BLaER1 treated with 17β-estradiol and CSF1 and Interleukin-3, amounts not matched to agents 10 nM and 100 nM (cell line): ENCODE measurements at regions not wholly inside any gene's neighbourhood (a gene's known extent, or its start where the extent isn't known, plus 50 kb on each side); places are given as distances from the start of the nearest gene placed in this dataset.

Source experiments
- H3K27ac ChIP-seq, 11 experiments: shearing (Covaris generic); formaldehyde crosslinking; 2 replicates each; pipeline ENCODE4 v1.8.1; 2022
- H3K27me3 ChIP-seq, 11 experiments: shearing (Covaris generic); formaldehyde crosslinking; 2 replicates each; pipeline ENCODE4 v1.8.1; 2022
- H3K36me3 ChIP-seq, 11 experiments: shearing (Covaris generic); formaldehyde crosslinking; 2 replicates each; pipeline ENCODE4 v1.8.1; 2022
- H3K4me1 ChIP-seq, 10 experiments: shearing (Covaris generic); formaldehyde crosslinking; 2 replicates each; pipeline ENCODE4 v1.8.1; 2022
- H3K4me2 ChIP-seq, 11 experiments: shearing (Covaris generic); formaldehyde crosslinking; 2 replicates each; pipeline ENCODE4 v1.8.1; 2022
- H3K4me3 ChIP-seq, 10 experiments: shearing (Covaris generic); formaldehyde crosslinking; 2 replicates each; pipeline ENCODE4 v1.8.1; 2022
- H3K9ac ChIP-seq, 11 experiments: shearing (Covaris generic); formaldehyde crosslinking; 2 replicates each; pipeline ENCODE4 v1.8.1; 2022
- H3K9me3 ChIP-seq, 11 experiments: shearing (Covaris generic); formaldehyde crosslinking; replicated peaks in 1 of 11; 2 replicates each; pipeline ENCODE4 v1.8.1; 2022
- H4K20me1 ChIP-seq, 11 experiments: shearing (Covaris generic); formaldehyde crosslinking; 2 replicates each; pipeline ENCODE4 v1.8.1; 2022
- Cebpa-rat ChIP-seq, 11 experiments: shearing (Covaris generic); IDR thresholded peaks; 2 replicates each; pipeline ENCODE4 v1.8.1; 2022

DNA sequence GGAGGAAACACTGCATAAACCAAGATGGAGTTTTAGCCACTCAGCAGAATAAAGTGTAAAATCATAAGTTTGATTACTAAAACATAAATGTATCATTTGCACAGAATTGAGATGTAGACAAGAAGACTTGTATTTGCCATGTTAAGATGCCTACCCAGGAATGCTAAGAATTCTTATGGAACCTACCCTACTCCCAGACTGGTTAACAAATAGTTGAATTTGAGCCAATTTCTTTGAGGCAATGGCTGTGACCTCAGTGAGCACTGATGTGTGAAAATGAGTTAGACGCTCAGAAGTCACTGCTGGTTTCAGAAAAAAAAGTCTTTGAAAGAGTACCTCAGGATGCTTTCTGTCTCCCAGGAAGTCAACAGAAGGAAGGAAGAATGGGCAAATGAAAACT is 95.6 kb downstream of the ESM1 start:
- no peaks in the 10 kb centered on the region for H4K20me1 ChIP-seq
- no peak overlapping the region for H3K4me3 ChIP-seq
- H3K4me2 ChIP-seq: peak overlapping the region; percentile 41 to 79 (median 67)
- 0 out of 22 replicates have a peak overlapping the region, but pooled peaks of 2 of the 11 experiments have one; percentile 1 to 6 for H3K27ac ChIP-seq
- H3K27me3 ChIP-seq: peaks cover 11 to 22% (median 17%) of the 10 kb centered on the region in 11 experiments
- no peaks in the 10 kb centered on the region for H3K36me3 ChIP-seq
- H3K9me3 ChIP-seq: peaks cover 0 to 14% (median 6%) of the 10 kb centered on the region in 11 experiments; a peak in 14 of 22 replicates
- peaks cover 15 to 23% (median 21%) of the 10 kb centered on the region in 10 experiments for H3K4me1 ChIP-seq
- TF ChIP-seq Cebpa-rat (IDR thresholded peaks at IDR 0.05): no peak
- H3K9ac ChIP-seq: 0 out of 22 replicates have a peak overlapping the region, but pooled peaks of 1 of the 11 experiments have one; percentile 8

DNA sequence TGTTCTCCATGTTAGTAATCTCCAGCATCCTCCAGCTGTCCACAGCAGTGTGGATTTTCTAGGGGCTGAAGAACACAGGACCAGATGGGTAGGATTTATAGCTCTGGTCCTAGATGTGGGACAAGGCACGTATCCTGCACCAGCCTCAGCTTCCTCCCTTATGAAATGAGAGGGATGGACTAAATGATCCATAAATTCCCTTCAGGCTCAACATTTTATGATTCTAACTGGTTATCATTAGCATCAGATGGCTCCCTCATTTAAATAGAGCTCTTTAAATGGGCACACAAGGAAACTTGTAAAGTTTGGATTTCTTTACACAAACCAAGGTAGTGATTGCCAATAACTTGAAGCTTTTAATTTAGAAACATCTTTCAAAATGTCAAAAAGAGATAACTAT is 97.7 kb downstream of the ESM1 start:
- Histone ChIP-seq H3K9ac (no peak overlapping the region), H3K27ac (no peak overlapping the region), H3K4me2 (no peak overlapping the region), H3K36me3 (no peaks in the 10 kb centered on the region), H3K4me3 (no peak overlapping the region), H3K9me3 (peaks cover 17 to 33% (median 27%) of the 10 kb centered on the region in 11 experiments), H3K27me3 (peaks cover 33 to 44% (median 38%) of the 10 kb centered on the region in 11 experiments), H4K20me1 (no peaks in the 10 kb centered on the region), H3K4me1 (peaks cover 15 to 23% (median 21%) of the 10 kb centered on the region in 10 experiments)
- no peak for TF ChIP-seq Cebpa-rat (IDR thresholded peaks at IDR 0.05)

DNA sequence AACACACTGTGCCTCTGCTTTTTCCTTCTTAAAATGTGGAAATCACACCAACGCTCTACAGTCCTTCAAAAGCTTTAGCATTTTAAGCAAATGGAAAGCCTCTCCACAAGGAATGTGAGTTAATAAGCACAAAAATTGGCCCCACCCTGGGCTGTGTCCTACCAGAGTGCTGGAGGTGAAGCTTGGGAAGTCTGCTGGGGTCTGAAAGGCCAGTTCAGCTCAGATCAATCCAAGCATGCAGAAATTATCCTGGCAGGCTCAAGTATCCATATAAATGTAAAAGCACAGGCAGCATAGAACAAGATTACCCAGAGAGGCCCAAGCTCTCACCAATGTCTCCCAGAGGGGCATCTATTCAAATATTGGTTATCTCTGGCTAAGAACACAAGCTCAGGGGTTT is 98.5 kb downstream of the ESM1 start:
- Histone ChIP-seq H3K36me3 (no peaks in the 10 kb centered on the region), H3K9me3 (peaks cover 17 to 34% (median 27%) of the 10 kb centered on the region in 11 experiments), H3K4me1 (peaks cover 15 to 23% (median 21%) of the 10 kb centered on the region in 10 experiments), H3K4me3 (no peak overlapping the region), H3K27me3 (peaks cover 41 to 52% (median 46%) of the 10 kb centered on the region in 11 experiments), H3K9ac (no peak overlapping the region), H4K20me1 (no peaks in the 10 kb centered on the region), H3K4me2 (no peak overlapping the region), H3K27ac (no peak overlapping the region)
- TF ChIP-seq Cebpa-rat (IDR thresholded peaks at IDR 0.05): no peak

DNA sequence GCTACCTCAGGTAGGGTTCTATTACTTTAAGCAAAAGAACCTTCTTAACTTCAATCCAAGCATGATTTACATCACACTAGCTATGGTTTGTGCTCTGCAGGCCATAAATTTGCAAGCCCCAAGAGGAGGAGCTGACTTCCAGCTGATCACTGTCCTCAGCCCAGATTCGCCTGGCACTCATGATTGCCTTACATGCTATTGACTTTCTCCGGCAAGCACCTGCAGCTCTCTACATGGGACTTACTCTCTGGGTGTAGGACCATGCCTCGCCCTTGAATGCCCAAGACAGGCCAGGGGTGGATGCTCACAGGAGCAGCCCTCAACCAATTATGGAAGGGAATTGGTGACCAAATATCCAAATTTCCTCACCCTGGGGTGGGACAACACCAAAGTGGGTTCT is 99.8 kb downstream of the ESM1 start:
- Histone ChIP-seq H4K20me1 (no peaks in the 10 kb centered on the region), H3K36me3 (no peaks in the 10 kb centered on the region), H3K27me3 (peaks cover 45 to 59% (median 54%) of the 10 kb centered on the region in 11 experiments), H3K4me1 (peaks cover 13 to 17% (median 16%) of the 10 kb centered on the region in 10 experiments), H3K9ac (no peak overlapping the region), H3K9me3 (peaks cover 17 to 34% (median 27%) of the 10 kb centered on the region in 11 experiments), H3K4me3 (no peak overlapping the region), H3K4me2 (no peak overlapping the region), H3K27ac (no peak overlapping the region)
- no peak for TF ChIP-seq Cebpa-rat (IDR thresholded peaks at IDR 0.05)

DNA sequence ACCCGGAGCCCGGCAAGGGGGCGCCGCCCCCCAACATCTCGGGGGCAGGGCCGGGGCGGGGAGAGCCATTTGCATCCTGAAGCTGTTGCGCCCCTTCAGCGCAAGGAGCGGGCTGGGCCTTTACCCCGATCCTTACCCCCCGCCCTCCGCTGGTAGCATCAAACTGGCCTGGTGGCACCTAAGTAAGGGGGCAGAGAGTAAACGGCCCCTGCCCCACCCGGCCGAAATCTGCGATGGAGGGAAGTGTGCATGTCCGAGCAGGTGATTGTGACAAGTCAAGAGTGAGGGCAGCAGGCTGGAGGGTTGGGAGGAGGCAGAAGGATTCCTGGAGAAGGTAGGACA is 101.2 kb downstream of the ESM1 start:
- H3K4me2 ChIP-seq: no peak overlapping the region
- H3K9me3 ChIP-seq: peaks cover 17 to 36% (median 27%) of the 10 kb centered on the region in 11 experiments
- H3K27ac ChIP-seq: no peak overlapping the region
- no peak overlapping the region for H3K9ac ChIP-seq
- peak overlapping the region in 3 of 10 experiments; percentile 4 to 27 (median 8); a peak in 2 of 20 replicates for H3K4me3 ChIP-seq
- TF ChIP-seq Cebpa-rat (IDR thresholded peaks at IDR 0.05): no peak
- peaks cover 45 to 59% (median 54%) of the 10 kb centered on the region in 11 experiments for H3K27me3 ChIP-seq
- no peaks in the 10 kb centered on the region for H3K36me3 ChIP-seq
- no peaks in the 10 kb centered on the region for H4K20me1 ChIP-seq
- H3K4me1 ChIP-seq: peaks cover 0 to 2% (median 1%) of the 10 kb centered on the region in 10 experiments; a peak in 12 of 20 replicates

DNA sequence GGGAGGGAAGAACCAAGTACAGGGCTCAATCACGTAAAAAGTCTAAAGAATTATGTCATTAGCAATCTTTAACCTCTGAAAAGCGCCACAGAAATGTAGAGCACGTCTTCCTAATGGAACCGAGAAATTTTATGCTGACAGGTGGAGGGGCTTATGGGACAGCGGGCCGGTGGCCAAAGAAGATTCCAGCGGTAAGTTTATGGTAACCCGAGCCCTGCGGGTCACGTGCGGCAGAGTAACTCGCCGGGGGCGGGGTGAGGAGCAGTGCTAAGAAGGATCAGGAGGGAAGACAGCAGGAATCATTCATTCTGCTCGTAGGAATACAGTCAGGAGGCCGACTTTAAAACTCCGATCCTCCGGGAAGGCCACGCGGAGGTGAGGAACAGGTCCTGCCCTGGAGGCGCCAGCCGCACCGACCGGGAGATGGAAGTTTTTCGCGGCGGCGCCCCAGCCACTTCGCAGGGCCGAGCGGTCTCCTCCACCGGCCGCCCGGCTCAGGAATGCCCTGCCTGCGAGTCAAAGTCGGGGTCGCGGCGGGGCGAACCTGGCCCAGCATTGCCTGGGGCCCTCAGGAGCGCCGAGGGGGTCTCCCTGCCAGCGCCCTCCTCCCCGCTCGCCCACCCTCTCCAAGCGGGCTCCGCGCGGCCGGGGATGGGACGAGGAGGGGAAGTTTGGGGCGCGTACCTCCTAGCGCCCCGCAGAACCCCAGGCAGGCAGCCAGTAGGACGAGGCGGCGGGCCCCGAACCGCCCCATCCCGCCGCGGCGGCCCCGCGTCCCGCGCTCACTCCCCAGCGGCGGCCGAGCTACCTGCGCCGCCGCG is 101.8 kb downstream of the ESM1 start:
- Histone ChIP-seq H3K36me3 (no peaks in the 10 kb centered on the region), H3K4me1 (no peaks in the 10 kb centered on the region), H3K27ac (no peak overlapping the region), H3K9ac (no peak overlapping the region), H3K4me2 (no peak overlapping the region), H3K9me3 (peaks cover 17 to 36% (median 27%) of the 10 kb centered on the region in 11 experiments), H3K27me3 (peaks cover 45 to 59% (median 54%) of the 10 kb centered on the region in 11 experiments), H3K4me3 (peak overlapping the region in 3 of 10 experiments; percentile 4 to 27 (median 8); a peak in 2 of 20 replicates), H4K20me1 (no peaks in the 10 kb centered on the region)
- TF ChIP-seq Cebpa-rat (IDR thresholded peaks at IDR 0.05): no peak

DNA sequence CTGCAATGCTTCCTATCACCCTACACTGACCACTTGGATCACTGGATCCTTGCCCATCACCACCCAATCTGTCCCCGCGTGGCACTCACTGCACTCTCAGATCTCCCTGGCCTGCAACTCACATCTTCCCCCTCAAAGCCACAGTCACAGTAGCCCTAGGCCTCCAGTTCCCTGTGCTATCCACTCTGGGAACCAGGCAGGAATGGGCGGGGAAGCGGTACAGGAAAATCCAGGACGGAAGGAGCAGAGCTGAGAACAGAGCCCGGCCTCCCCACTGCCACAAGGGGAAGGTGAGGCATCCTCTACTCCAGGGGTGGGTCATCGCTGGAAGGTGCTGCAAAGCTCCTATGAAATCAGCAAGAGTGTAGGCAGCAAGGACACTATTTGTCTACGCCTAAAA is 102.6 kb downstream of the ESM1 start:
- Histone ChIP-seq H3K36me3 (no peaks in the 10 kb centered on the region), H3K27me3 (peaks cover 45 to 59% (median 54%) of the 10 kb centered on the region in 11 experiments), H3K27ac (no peak overlapping the region), H4K20me1 (no peaks in the 10 kb centered on the region), H3K4me1 (no peaks in the 10 kb centered on the region), H3K4me3 (no peak overlapping the region), H3K9me3 (peaks cover 17 to 36% (median 27%) of the 10 kb centered on the region in 11 experiments), H3K9ac (no peak overlapping the region), H3K4me2 (no peak overlapping the region)
- no peak for TF ChIP-seq Cebpa-rat (IDR thresholded peaks at IDR 0.05)

DNA sequence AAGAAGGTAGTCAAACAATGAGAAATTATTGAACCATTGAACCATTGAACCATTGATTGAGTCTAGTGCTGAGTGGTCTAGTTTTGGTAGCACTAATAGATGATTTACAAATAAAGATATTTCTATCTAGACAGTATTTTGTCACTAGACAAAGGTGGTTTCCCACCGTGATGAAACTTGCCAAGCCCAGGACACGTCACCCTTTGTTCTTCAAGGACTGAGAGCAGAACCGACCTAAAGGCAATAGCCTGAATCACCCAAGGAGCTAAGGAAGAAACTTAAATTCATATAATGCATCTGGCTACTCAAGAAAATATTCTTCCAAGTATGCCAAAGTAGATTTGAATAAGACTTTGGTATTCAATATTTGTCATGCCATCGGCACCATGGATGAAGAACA is 103.3 kb downstream of the ESM1 start:
- Histone ChIP-seq H3K4me3 (no peak overlapping the region), H3K9ac (no peak overlapping the region), H3K9me3 (peaks cover 17 to 36% (median 27%) of the 10 kb centered on the region in 11 experiments), H3K4me2 (no peak overlapping the region), H4K20me1 (no peaks in the 10 kb centered on the region), H3K27me3 (peaks cover 45 to 59% (median 54%) of the 10 kb centered on the region in 11 experiments), H3K27ac (no peak overlapping the region), H3K36me3 (no peaks in the 10 kb centered on the region), H3K4me1 (no peaks in the 10 kb centered on the region)
- TF ChIP-seq Cebpa-rat (IDR thresholded peaks at IDR 0.05): no peak

DNA sequence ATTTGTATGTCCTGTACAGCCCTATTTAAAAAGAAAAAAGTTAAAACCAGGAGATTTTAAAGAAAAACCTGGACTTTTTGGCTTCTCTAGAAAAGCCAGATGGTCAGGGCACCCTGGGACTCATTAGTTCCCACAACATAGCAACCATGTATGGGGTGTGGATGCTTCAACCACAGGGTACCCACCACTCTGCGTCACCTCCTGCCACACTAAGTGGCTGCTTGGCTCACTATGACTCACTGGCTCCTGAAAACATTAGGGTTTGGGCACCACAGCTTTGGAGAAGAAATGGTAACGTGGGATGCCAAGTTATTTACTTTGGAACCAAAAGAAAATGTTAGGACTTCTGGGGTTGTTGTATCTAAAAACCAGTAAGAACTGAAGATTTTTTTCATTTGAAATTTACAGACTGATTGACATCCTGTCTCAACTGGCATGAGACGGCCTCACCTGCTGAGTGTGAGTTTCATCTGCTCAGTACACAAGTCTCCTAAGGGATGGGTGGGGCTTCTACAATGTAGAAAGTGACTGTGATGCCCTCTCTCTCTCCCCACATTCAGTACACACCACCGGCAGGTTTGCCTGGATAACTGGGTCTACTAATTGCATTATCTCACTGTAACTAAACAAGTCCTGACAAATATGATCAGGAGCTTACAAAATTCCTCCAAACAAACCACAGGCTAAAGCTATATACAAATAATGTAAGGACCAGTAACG is 103.9 kb downstream of the ESM1 start:
- Histone ChIP-seq H3K27ac (no peak overlapping the region), H3K4me1 (no peaks in the 10 kb centered on the region)
- TF ChIP-seq Cebpa-rat (IDR thresholded peaks at IDR 0.05): no peak

More for the DNA sequence above, 103.9 kb downstream of the ESM1 start:
- Histone ChIP-seq H4K20me1 (no peaks in the 10 kb centered on the region), H3K4me3 (no peak overlapping the region), H3K4me2 (no peak overlapping the region), H3K9ac (no peak overlapping the region), H3K36me3 (no peaks in the 10 kb centered on the region), H3K9me3 (peaks cover 17 to 36% (median 27%) of the 10 kb centered on the region in 11 experiments), H3K27me3 (peaks cover 45 to 54% (median 52%) of the 10 kb centered on the region in 11 experiments)
